K562 (cell line): ENCODE measurements at regions not wholly inside any gene's neighbourhood (a gene's known extent, or its start where the extent isn't known, plus 50 kb on each side); places are given as distances from the start of the nearest gene placed in this dataset.

Experiments
- ATAC-seq: fragments of 200-7000 bp; cut with Tn5 transposase; 3 replicates; pipeline ENCODE4 v1.9.1; 2020; ENCODE audit warnings: moderate library complexity
- BruUV-seq: library from RNA; stranded (reverse); fragments of 400-500 nt; replicated peaks from 2 replicates; lab custom pipeline; 2021; lab: Mats Ljungman, UMichigan
- CTCF ChIA-PET: fragments of 300-600 bp; formaldehyde crosslinking; extraction: SDS; loops from one replicate; lab custom pipeline; 2021; ENCODE audit warnings: low intra/inter-chr PET ratio; lab: Yijun Ruan, JAX
- POLR2A ChIA-PET: fragments of 300-600, 350-650 bp; sonication (Branson Sonifier 250); formaldehyde crosslinking; extraction: SDS; loops from one replicate; lab custom pipeline; 2021; ENCODE audit warnings: antibody characterized with exemption, inconsistent platforms; lab: Yijun Ruan, JAX
- DNase-seq, 4 experiments: peaks; one replicate each; pipeline versions ENCODE4 v3.0.0 to v3.0.0-alpha.2; 2011 to 2018; ENCODE audit warnings: low spot score in 3 of 4, mixed read lengths in 3 of 4; ENCODE audit errors: extremely low read depth in 1 of 4
- FAIRE-seq: peaks from 2 replicates; lab custom pipeline; 2011; peaks lifted over from hg19 to GRCh38; lab: Jason Lieb, UNC
- H2AFZ ChIP-seq: 2 replicates; pipeline ENCODE4 v1.6.0; 2011; ENCODE audit warnings: low read depth, low read length, control low read depth, inconsistent platforms
- H3K27ac ChIP-seq: fragments of 200-600 bp; 3 replicates; pipeline ENCODE4 v1.8.0; 2011; ENCODE audit warnings: low read depth, mild to moderate bottlenecking, control low read depth, inconsistent platforms, low read length, moderate library complexity, mixed read lengths; ENCODE audit errors: extremely low read depth
- H3K27me3 ChIP-seq, 2 experiments: fragments of 300-600 bp in 1 of 2; 2 replicates in 1 of 2; 3 replicates in 1 of 2; pipeline versions ENCODE4 v1.6.0 to v1.8.0; 2011; ENCODE audit warnings: inconsistent platforms in 2 of 2, low read length in 2 of 2, mild to moderate bottlenecking in 1 of 2, mixed read lengths in 1 of 2, moderate library complexity in 1 of 2; ENCODE audit not compliant: control insufficient read depth in 2 of 2, insufficient read depth in 2 of 2
- H3K36me3 ChIP-seq: fragments of 300-600 bp; 3 replicates; pipeline ENCODE4 v1.8.0; 2011; ENCODE audit warnings: mild to moderate bottlenecking, low read length, inconsistent platforms; ENCODE audit not compliant: control insufficient read depth, insufficient read depth
- H3K4me1 ChIP-seq, 2 experiments: fragments of 200-600 bp in 1 of 2; replicated peaks in 1 of 2; 2 replicates in 1 of 2; 3 replicates in 1 of 2; pipeline versions ENCODE4 v1.5.1 to v1.8.0; 2011; ENCODE audit warnings: inconsistent platforms in 2 of 2, low read length in 2 of 2, mild to moderate bottlenecking in 1 of 2, mixed read lengths in 1 of 2, moderate library complexity in 1 of 2; ENCODE audit not compliant: control insufficient read depth in 2 of 2, insufficient read depth in 2 of 2
- H3K4me2 ChIP-seq: 2 replicates; pipeline ENCODE4 v1.6.1; 2011; ENCODE audit warnings: low read length, control low read depth, inconsistent platforms, mixed read lengths; ENCODE audit not compliant: insufficient read depth
- H3K4me3 ChIP-seq: fragments of 200-600 bp; sonication (generic), shearing (Covaris generic); 2 replicates; pipeline ENCODE4 v1.5.1; 2016; ENCODE audit warnings: control low read depth, inconsistent platforms
- H3K79me2 ChIP-seq: fragments of 200-600 bp; 3 replicates; pipeline ENCODE4 v1.8.0; 2011; ENCODE audit warnings: low read length, inconsistent platforms; ENCODE audit not compliant: control insufficient read depth, insufficient read depth
- H3K9ac ChIP-seq, 2 experiments: 2 replicates each; pipeline versions ENCODE4 v1.6.0 to v1.6.1; 2011; ENCODE audit warnings: low read depth in 2 of 2, low read length in 2 of 2, control low read depth in 1 of 2, inconsistent platforms in 1 of 2, mild to moderate bottlenecking in 1 of 2, mixed read lengths in 1 of 2; ENCODE audit not compliant: insufficient read depth in 1 of 2
- H3K9me1 ChIP-seq: one replicate; pipeline ENCODE4 v1.6.0; 2011; ENCODE audit warnings: inconsistent platforms, mild to moderate bottlenecking, low read length, moderate library complexity; ENCODE audit not compliant: control insufficient read depth, insufficient read depth
- H3K9me3 ChIP-seq: replicated peaks from 2 replicates; pipeline ENCODE4 v1.5.1; 2011; ENCODE audit warnings: low read depth, low read length, inconsistent platforms; ENCODE audit not compliant: control insufficient read depth, insufficient read depth
- H4K20me1 ChIP-seq: replicated peaks from 2 replicates; pipeline ENCODE4 v1.6.1; 2011; ENCODE audit warnings: low read length, inconsistent platforms, mixed read lengths; ENCODE audit not compliant: control insufficient read depth, insufficient read depth
- CREM ChIP-seq: IDR thresholded peaks from 2 replicates; pipeline ENCODE4 v1.6.1; 2014; ENCODE audit warnings: antibody characterized with exemption, low read depth
- ELF4 ChIP-seq: fragments of 450-650 bp; formaldehyde crosslinking; IDR thresholded peaks from 2 replicates; pipeline ENCODE4 v1.4.0; 2022; ENCODE audit warnings: missing genetic modification characterization
- GABPB1 ChIP-seq: sonication (generic); formaldehyde crosslinking; IDR thresholded peaks from 2 replicates; pipeline ENCODE4 v1.8.0; 2022; ENCODE audit warnings: mild to moderate bottlenecking, missing genetic modification reagents
- RFX5 ChIP-seq: IDR thresholded peaks from 2 replicates; pipeline ENCODE4 v1.6.1; 2011; ENCODE audit warnings: low read depth, mild to moderate bottlenecking, improper control_type of control experiment, low read length
- TEAD4 ChIP-seq, 2 experiments: sonication (generic) in 1 of 2; formaldehyde crosslinking in 1 of 2; IDR thresholded peaks; 2 replicates each; pipeline versions ENCODE4 v1.6.1 to v1.8.0; 2012 to 2022; ENCODE audit warnings: borderline replicate concordance in 1 of 2, inconsistent platforms in 1 of 2, low read length in 1 of 2, mild to moderate bottlenecking in 1 of 2, missing genetic modification reagents in 1 of 2
- TOE1 ChIP-seq, 2 experiments: fragments of 450-650 bp in 1 of 2; sonication (generic) in 1 of 2; formaldehyde crosslinking in 1 of 2; IDR thresholded peaks; 2 replicates each; pipeline versions ENCODE4 v1.7.1 to v1.8.0; 2016 to 2022; ENCODE audit warnings: borderline replicate concordance in 2 of 2, mild to moderate bottlenecking in 2 of 2, antibody characterized with exemption in 1 of 2, inconsistent platforms in 1 of 2, low read depth in 1 of 2, missing genetic modification reagents in 1 of 2, moderate library complexity in 1 of 2
- ZNF197 ChIP-seq: fragments of 200-800 bp; sonication (Bioruptor generic); IDR thresholded peaks from 2 replicates; pipeline ENCODE4 v1.6.1; 2016; ENCODE audit warnings: low read depth, missing genetic modification characterization, missing compliant biosample characterization
- ZNF354B ChIP-seq: fragments of 250-450 bp; sonication (Bioruptor Pico); IDR thresholded peaks from 2 replicates; pipeline ENCODE4 v1.4.0; 2020
- WGBS: fragments of 100-300 bp; shearing (Covaris generic); methylation state at CpG from one replicate; pipeline ENCODE4 v1.1.6; 2016; ENCODE audit warnings: low coverage, mixed read lengths; ENCODE audit not compliant: insufficient coverage; ENCODE audit errors: missing lambda C conversion rate; 5-methylcytosine and 5-hydroxymethylcytosine counted together
- in situ Hi-C: fragments of 300-500 bp; cut with MboI; formaldehyde crosslinking; loops from 4 replicates; pipeline ENCODE4 v1.15.0; 2018; ENCODE audit warnings: inconsistent platforms, mixed read lengths
- intact Hi-C: fragments of 100-400 bp; cut with micrococcal nuclease; formaldehyde crosslinking; loops from 2 replicates; pipeline ENCODE4 v1.14.2; 2022
- TF ChIP-seq, protein P1 (sequence below): fragments of 450-650 bp; IDR thresholded peaks from 2 replicates; pipeline ENCODE4 v1.6.1; 2018; ENCODE audit warnings: mild to moderate bottlenecking, low read depth; ENCODE audit not compliant: partially characterized antibody
- TF ChIP-seq, protein P2 (sequence below): fragments of 250-450 bp; sonication (Bioruptor Pico); IDR thresholded peaks from 2 replicates; pipeline ENCODE4 v1.4.0; 2020; ENCODE audit warnings: mild to moderate bottlenecking, moderate library complexity

DNA sequence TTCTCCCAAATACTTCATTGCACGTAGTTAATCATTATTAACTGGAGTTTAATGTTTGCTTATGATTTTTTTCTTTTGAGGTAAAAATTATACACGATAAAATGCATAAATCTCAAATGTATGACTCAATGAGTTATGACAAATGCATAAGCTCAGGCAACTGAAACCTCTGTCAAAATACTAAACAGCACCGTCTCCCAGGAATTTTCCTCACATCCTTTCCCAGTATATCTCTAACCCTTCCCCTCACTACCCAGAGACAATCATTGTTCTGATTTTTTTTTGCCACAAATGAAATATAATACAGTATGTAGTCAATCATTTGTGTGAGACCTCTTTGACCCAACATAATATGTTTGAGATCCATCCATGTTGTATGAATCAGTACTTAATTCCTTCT is 606.5 kb downstream of the CPS1 start:
- Histone ChIP-seq H3K4me2 (no peak overlapping the region), H2AFZ (no peak overlapping the region), H3K27ac (no peak overlapping the region), H3K9me3 (no peaks in the 10 kb centered on the region), H3K4me3 (no peak overlapping the region), H3K9ac (no peak overlapping the region), H3K4me1 (no peaks in the 10 kb centered on the region), H4K20me1 (no peaks in the 10 kb centered on the region), H3K27me3 (no peaks in the 10 kb centered on the region), H3K79me2 (no peaks in the 10 kb centered on the region), H3K9me1 (no peaks in the 10 kb centered on the region), H3K36me3 (no peaks in the 10 kb centered on the region)
- no peak for ATAC-seq
- DNase-seq, result no peak
- no peak for TF ChIP-seq TOE1 (IDR thresholded peaks at IDR 0.05; ENCODE audit: borderline replicate concordance)
- TF ChIP-seq TOE1 (CRISPR knock-in tag; IDR thresholded peaks at IDR 0.05; ENCODE audit: borderline replicate concordance, low read depth), result no peak
- no peak for TF ChIP-seq RFX5
- TF ChIP-seq TEAD4 (IDR thresholded peaks at IDR 0.05; ENCODE audit: low read length), result no peak
- no peak for TF ChIP-seq TEAD4 (CRISPR knock-in tag; IDR thresholded peaks at IDR 0.05; ENCODE audit: borderline replicate concordance)
- TF ChIP-seq CREM, result no peak
- no peak for TF ChIP-seq GABPB1 (CRISPR knock-in tag)
- TF ChIP-seq ZNF197, result no peak
- no peak for TF ChIP-seq ZNF354B
- TF ChIP-seq, protein P1, sequence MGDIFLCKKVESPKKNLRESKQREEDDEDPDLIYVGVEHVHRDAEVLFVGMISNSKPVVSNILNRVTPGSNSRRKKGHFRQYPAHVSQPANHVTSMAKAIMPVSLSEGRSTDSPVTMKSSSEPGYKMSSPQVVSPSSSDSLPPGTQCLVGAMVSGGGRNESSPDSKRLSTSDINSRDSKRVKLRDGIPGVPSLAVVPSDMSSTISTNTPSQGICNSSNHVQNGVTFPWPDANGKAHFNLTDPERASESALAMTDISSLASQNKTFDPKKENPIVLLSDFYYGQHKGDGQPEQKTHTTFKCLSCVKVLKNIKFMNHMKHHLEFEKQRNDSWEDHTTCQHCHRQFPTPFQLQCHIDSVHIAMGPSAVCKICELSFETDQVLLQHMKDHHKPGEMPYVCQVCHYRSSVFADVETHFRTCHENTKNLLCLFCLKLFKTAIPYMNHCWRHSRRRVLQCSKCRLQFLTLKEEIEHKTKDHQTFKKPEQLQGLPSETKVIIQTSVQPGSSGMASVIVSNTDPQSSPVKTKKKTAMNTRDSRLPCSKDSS, result no peak
- TF ChIP-seq, protein P2, sequence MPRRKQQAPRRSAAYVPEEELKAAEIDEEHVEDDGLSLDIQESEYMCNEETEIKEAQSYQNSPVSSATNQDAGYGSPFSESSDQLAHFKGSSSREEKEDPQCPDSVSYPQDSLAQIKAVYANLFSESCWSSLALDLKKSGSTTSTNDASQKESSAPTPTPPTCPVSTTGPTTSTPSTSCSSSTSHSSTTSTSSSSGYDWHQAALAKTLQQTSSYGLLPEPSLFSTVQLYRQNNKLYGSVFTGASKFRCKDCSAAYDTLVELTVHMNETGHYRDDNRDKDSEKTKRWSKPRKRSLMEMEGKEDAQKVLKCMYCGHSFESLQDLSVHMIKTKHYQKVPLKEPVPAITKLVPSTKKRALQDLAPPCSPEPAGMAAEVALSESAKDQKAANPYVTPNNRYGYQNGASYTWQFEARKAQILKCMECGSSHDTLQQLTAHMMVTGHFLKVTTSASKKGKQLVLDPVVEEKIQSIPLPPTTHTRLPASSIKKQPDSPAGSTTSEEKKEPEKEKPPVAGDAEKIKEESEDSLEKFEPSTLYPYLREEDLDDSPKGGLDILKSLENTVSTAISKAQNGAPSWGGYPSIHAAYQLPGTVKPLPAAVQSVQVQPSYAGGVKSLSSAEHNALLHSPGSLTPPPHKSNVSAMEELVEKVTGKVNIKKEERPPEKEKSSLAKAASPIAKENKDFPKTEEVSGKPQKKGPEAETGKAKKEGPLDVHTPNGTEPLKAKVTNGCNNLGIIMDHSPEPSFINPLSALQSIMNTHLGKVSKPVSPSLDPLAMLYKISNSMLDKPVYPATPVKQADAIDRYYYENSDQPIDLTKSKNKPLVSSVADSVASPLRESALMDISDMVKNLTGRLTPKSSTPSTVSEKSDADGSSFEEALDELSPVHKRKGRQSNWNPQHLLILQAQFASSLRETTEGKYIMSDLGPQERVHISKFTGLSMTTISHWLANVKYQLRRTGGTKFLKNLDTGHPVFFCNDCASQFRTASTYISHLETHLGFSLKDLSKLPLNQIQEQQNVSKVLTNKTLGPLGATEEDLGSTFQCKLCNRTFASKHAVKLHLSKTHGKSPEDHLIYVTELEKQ (CRISPR knock-in tag), result no peak
- no peak for TF ChIP-seq ELF4 (CRISPR knock-in tag)
- WGBS, result 0% methylated on average over 3 of the region's 3 CpGs
- intact Hi-C loops (no loop called here), in situ Hi-C loops (no loop called here)
- ChIA-PET POLR2A (no interaction called here), CTCF (no interaction called here)
- BruUV-seq, result no TSS peak
- FAIRE-seq, result no peak
